RWPE1 (cell line): ENCODE measurements at regions not wholly inside any gene's neighbourhood (a gene's known extent, or its start where the extent isn't known, plus 50 kb on each side); places are given as distances from the start of the nearest gene placed in this dataset.
"Not testable (repeated sequence)": the region's sequence is repeated elsewhere in the genome, so short reads cannot be mapped to it uniquely, and the experiment has no call there.

Experiments used
- CTCF ChIA-PET: fragments of 350-600 bp; sonication (Branson Sonifier 250); formaldehyde crosslinking; extraction: SDS; loops from one replicate; lab custom pipeline; 2021; lab: Yijun Ruan, JAX
- POLR2A ChIA-PET: fragments of 400-600 bp; formaldehyde crosslinking; extraction: SDS; loops from one replicate; lab custom pipeline; 2020; ENCODE audit warnings: antibody characterized with exemption; ENCODE audit not compliant: low non-redundant PET; lab: Yijun Ruan, JAX
- DNase-seq: peaks from one replicate; pipeline ENCODE4 v3.0.0; 2012; ENCODE audit warnings: low spot score
- H3K27ac ChIP-seq: fragments of 450-650 bp; 2 replicates; pipeline ENCODE4 v1.5.1; 2017
- CTCF ChIP-seq: fragments of 450-650 bp; conservative IDR thresholded peaks from 2 replicates; pipeline ENCODE4 v1.5.1; 2017; ENCODE audit warnings: low read depth, mild to moderate bottlenecking

- ChIA-PET CTCF (no interaction called here), POLR2A (no interaction called here)
- no peak overlapping the region for H3K27ac ChIP-seq
- no peak for DNase-seq
- no peak for TF ChIP-seq CTCF
These were observed 231.8 kb upstream of the RGMB start for GRCh38 chr5:98541641-98542040.

- no peak overlapping the region for H3K27ac ChIP-seq
- no peak for TF ChIP-seq CTCF
- CTCF ChIA-PET = interaction anchor here (0.7 kb wide), 1 partner anchor 294 kb away, joined by 3 read pairs; no protein-coding TSS in a partner anchor
- no peak for DNase-seq
- POLR2A ChIA-PET = no interaction called here
These were observed 230.0 kb upstream of the RGMB start for GRCh38 chr5:98543490-98543889.

GRCh38 chr5:98546924-98547323 lies 226.5 kb upstream of the RGMB start:
- DNase-seq, CTCF ChIA-PET, POLR2A ChIA-PET, H3K27ac ChIP-seq: not testable (repeated sequence)

GRCh38 chr5:98556712-98557111 lies 216.8 kb upstream of the RGMB start:
- ChIA-PET POLR2A (no interaction called here), CTCF (no interaction called here)
- no peak for TF ChIP-seq CTCF
- no peak for DNase-seq
- H3K27ac ChIP-seq = no peak overlapping the region

- CTCF ChIA-PET = interaction anchor here (1.1 kb wide), 1 partner anchor 211 kb away, joined by 3 read pairs; no protein-coding TSS in a partner anchor
- DNase-seq = no peak
- no peak overlapping the region for H3K27ac ChIP-seq
- TF ChIP-seq CTCF = no peak
- POLR2A ChIA-PET = no interaction called here
These were observed 215.5 kb upstream of the RGMB start for GRCh38 chr5:98557916-98558315.

- TF ChIP-seq CTCF = no peak
- no peak overlapping the region for H3K27ac ChIP-seq
- ChIA-PET CTCF (interaction anchor here (0.6 kb wide), 2 partner anchors 544 to 940 kb away, joined by 3 to 6 read pairs; no protein-coding TSS in a partner anchor), POLR2A (no interaction called here)
- DNase-seq = no peak
These were observed 209.4 kb upstream of the RGMB start for GRCh38 chr5:98563885-98564653.

GRCh38 chr5:98564836-98565235 lies 208.6 kb upstream of the RGMB start:
- no peak overlapping the region for H3K27ac ChIP-seq
- DNase-seq = no peak
- no peak for TF ChIP-seq CTCF
- CTCF ChIA-PET = interaction anchor here (0.6 to 1.0 kb wide), 2 partner anchors 17 to 544 kb away, joined by 3 to 6 read pairs; no protein-coding TSS in a partner anchor
- POLR2A ChIA-PET = no interaction called here
